ENCODE measurements at regions not wholly inside any gene's neighbourhood (a gene's known extent, or its start where the extent isn't known, plus 50 kb on each side); places are given as distances from the start of the nearest gene placed in this dataset.

DNA sequence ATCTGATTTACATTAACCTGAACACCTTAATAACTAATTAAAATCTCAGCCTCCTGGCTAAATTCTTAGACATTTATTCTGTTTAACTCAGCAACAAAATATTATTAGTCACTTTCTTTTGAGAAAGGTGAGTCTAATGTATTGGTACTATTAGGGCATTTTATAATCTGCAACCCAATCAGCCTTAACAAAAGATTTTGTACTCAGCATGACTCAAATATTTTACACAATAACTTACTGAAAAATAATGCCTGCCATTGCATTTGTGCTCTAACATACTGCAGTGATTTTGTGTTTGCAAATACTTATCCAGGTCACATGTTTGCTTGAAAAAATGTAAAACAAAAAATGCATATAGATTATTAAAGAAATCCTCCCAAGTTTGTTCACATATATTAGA, 1129.9 kb downstream of the TAF11L14 start:
- no peaks in the 10 kb centered on the region for H4K20me1 ChIP-seq (ENCODE audit: insufficient read depth, low read length)
- no peak overlapping the region for H2BK15ac ChIP-seq (ENCODE audit: low read depth, low read length)
- no peak overlapping the region for H2AK9ac ChIP-seq (replicated peaks; ENCODE audit: low read depth, low read length, poor library complexity)
- no peaks in the 10 kb centered on the region for H3K27me3 ChIP-seq (ENCODE audit: control insufficient read depth, insufficient read depth, low read length)
- no peak overlapping the region for H3K4me2 ChIP-seq (ENCODE audit: low read depth, low read length)
- no peak overlapping the region for H4K91ac ChIP-seq (ENCODE audit: insufficient read depth, low read depth, low read length)
- H3K23ac ChIP-seq (ENCODE audit: low read depth, low read length), result no peak overlapping the region
- BruUV-seq (replicated peaks), result no TSS peak
- H3K79me1 ChIP-seq (ENCODE audit: low read depth in 1 of 2, low read length in 2 of 2), result no peaks in the 10 kb centered on the region
- H3K4ac ChIP-seq (ENCODE audit: low read depth, low read length), result no peak overlapping the region
- ATAC-seq (ENCODE audit: low read depth) (no peak), DNase-seq (no peak)
- H2AK5ac ChIP-seq (ENCODE audit: low read depth, low read length), result no peak overlapping the region
- no peak overlapping the region for H3K27ac ChIP-seq (ENCODE audit: insufficient read depth, low read length)
- no peak for TF ChIP-seq NFE2L2 (IDR thresholded peaks at IDR 0.05; ENCODE audit: low read depth, low read length)
- no peak for TF ChIP-seq BHLHE40 (IDR thresholded peaks at IDR 0.05; ENCODE audit: low read depth, low read length)
- TF ChIP-seq, protein P1, sequence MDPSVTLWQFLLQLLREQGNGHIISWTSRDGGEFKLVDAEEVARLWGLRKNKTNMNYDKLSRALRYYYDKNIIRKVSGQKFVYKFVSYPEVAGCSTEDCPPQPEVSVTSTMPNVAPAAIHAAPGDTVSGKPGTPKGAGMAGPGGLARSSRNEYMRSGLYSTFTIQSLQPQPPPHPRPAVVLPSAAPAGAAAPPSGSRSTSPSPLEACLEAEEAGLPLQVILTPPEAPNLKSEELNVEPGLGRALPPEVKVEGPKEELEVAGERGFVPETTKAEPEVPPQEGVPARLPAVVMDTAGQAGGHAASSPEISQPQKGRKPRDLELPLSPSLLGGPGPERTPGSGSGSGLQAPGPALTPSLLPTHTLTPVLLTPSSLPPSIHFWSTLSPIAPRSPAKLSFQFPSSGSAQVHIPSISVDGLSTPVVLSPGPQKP (IDR thresholded peaks at IDR 0.05; ENCODE audit: borderline replicate concordance, low read depth, low read length), result no peak
- no peak for TF ChIP-seq MAFK (IDR thresholded peaks at IDR 0.05; ENCODE audit: low read depth, low read length)
- no peak for TF ChIP-seq MAZ (IDR thresholded peaks at IDR 0.05; ENCODE audit: borderline replicate concordance, low read depth, low read length)
- TF ChIP-seq FOS (IDR thresholded peaks at IDR 0.05; ENCODE audit: low read depth, low read length), result no peak
- no peak for TF ChIP-seq RCOR1 (IDR thresholded peaks at IDR 0.05; ENCODE audit: insufficient replicate concordance, low read length)
- TF ChIP-seq MXI1 (IDR thresholded peaks at IDR 0.05; ENCODE audit: borderline replicate concordance, low read depth, low read length), result no peak
- TF ChIP-seq SMC3 (IDR thresholded peaks at IDR 0.05; ENCODE audit: low read depth, low read length), result no peak
- TF ChIP-seq, protein P2, sequence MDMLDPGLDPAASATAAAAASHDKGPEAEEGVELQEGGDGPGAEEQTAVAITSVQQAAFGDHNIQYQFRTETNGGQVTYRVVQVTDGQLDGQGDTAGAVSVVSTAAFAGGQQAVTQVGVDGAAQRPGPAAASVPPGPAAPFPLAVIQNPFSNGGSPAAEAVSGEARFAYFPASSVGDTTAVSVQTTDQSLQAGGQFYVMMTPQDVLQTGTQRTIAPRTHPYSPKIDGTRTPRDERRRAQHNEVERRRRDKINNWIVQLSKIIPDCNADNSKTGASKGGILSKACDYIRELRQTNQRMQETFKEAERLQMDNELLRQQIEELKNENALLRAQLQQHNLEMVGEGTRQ (IDR thresholded peaks at IDR 0.05; ENCODE audit: low read depth, low read length), result no peak
- TF ChIP-seq CEBPB (IDR thresholded peaks at IDR 0.05; ENCODE audit: low read depth, low read length), result no peak
- TF ChIP-seq, protein P3, sequence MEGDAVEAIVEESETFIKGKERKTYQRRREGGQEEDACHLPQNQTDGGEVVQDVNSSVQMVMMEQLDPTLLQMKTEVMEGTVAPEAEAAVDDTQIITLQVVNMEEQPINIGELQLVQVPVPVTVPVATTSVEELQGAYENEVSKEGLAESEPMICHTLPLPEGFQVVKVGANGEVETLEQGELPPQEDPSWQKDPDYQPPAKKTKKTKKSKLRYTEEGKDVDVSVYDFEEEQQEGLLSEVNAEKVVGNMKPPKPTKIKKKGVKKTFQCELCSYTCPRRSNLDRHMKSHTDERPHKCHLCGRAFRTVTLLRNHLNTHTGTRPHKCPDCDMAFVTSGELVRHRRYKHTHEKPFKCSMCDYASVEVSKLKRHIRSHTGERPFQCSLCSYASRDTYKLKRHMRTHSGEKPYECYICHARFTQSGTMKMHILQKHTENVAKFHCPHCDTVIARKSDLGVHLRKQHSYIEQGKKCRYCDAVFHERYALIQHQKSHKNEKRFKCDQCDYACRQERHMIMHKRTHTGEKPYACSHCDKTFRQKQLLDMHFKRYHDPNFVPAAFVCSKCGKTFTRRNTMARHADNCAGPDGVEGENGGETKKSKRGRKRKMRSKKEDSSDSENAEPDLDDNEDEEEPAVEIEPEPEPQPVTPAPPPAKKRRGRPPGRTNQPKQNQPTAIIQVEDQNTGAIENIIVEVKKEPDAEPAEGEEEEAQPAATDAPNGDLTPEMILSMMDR (conservative IDR thresholded peaks at IDR 0.05; ENCODE audit: low read depth, low read length), result no peak
- no peak for TF ChIP-seq POLR2A (IDR thresholded peaks at IDR 0.05; ENCODE audit: low read depth, low read length)
- no peak for TF ChIP-seq RFX5 (IDR thresholded peaks at IDR 0.05; ENCODE audit: low read depth, low read length)
- TF ChIP-seq CHD1 (IDR thresholded peaks at IDR 0.05; ENCODE audit: low read depth, low read length), result no peak
- no peak for TF ChIP-seq RAD21 (IDR thresholded peaks at IDR 0.05; ENCODE audit: low read length)
- CTCF ChIA-PET, result no interaction called here
- no peak overlapping the region for H2BK120ac ChIP-seq (ENCODE audit: low read depth, low read length)
- no peak overlapping the region for H2AFZ ChIP-seq (replicated peaks; ENCODE audit: low read length, poor library complexity)
- no peaks in the 10 kb centered on the region for H3K9me3 ChIP-seq (ENCODE audit: control insufficient read depth, insufficient read depth, low read length)
- H3K36me3 ChIP-seq (ENCODE audit: control insufficient read depth, insufficient read depth, low read length), result no peaks in the 10 kb centered on the region
- H4K5ac ChIP-seq (ENCODE audit: low read depth, low read length), result no peak overlapping the region
- dilution Hi-C loops (cut with HindIII; ENCODE audit: low sequenced_read_pairs, unreplicated experiment), result no loop called here
- no peaks in the 10 kb centered on the region for H3K9me1 ChIP-seq (ENCODE audit: insufficient read depth, low read length)
- H3K9ac ChIP-seq (ENCODE audit: low read depth, low read length), result no peak overlapping the region
- no peak overlapping the region for H2BK5ac ChIP-seq (ENCODE audit: low read depth, low read length, poor library complexity, severe bottlenecking)
- H2BK20ac ChIP-seq (ENCODE audit: low read depth, low read length), result no peak overlapping the region
- in situ Hi-C loops (cut with MboI; ENCODE audit: low sequenced_read_pairs), result no loop called here
- no peaks in the 10 kb centered on the region for H3K4me1 ChIP-seq (ENCODE audit: control insufficient read depth, insufficient read depth, low read length)
- POLR2A ChIA-PET (ENCODE audit: unreplicated experiment), result no interaction called here
- H3K14ac ChIP-seq (replicated peaks; ENCODE audit: low read depth, low read length), result no peak overlapping the region
- no peak overlapping the region for H4K8ac ChIP-seq (ENCODE audit: low read depth in 2 of 2, low read length in 2 of 2)
- H3K56ac ChIP-seq (ENCODE audit: extremely low read depth, insufficient read depth, low read length), result no peak overlapping the region
- intact Hi-C loops (cut with micrococcal nuclease), result no loop called here
- no peak overlapping the region for H3K4me3 ChIP-seq (ENCODE audit: insufficient read depth, low read depth, low read length)
- H3K18ac ChIP-seq (ENCODE audit: low read depth, low read length), result no peak overlapping the region

Measured in IMR-90 (cell line).